Fibroblast of mammary gland (primary cell): ENCODE measurements at regions not wholly inside any gene's neighbourhood (a gene's known extent, or its start where the extent isn't known, plus 50 kb on each side); places are given as distances from the start of the nearest gene placed in this dataset.

Experiments used
- DNase-seq: peaks from one replicate; pipeline ENCODE4 v3.0.0-alpha.2; 2010; ENCODE audit warnings: low read depth
- H3K4me3 ChIP-seq: 2 replicates; pipeline ENCODE4 v1.5.1; 2011; ENCODE audit warnings: low read depth, mild to moderate bottlenecking, low read length, moderate library complexity; ENCODE audit not compliant: control insufficient read depth
- CTCF ChIP-seq: conservative IDR thresholded peaks from 2 replicates; pipeline ENCODE4 v1.5.1; 2011; ENCODE audit warnings: low read depth, low read length, inconsistent platforms; ENCODE audit not compliant: control insufficient read depth, insufficient read depth

GRCh38 chr6:148175550-148176188 is 167.0 kb upstream of the SASH1 start:
- no peak overlapping the region for H3K4me3 ChIP-seq
- DNase-seq = peak; percentile 38
- TF ChIP-seq CTCF = no peak

GRCh38 chr6:148177589-148178233 is 164.9 kb upstream of the SASH1 start:
- H3K4me3 ChIP-seq = no peak overlapping the region
- peak; percentile 82 for TF ChIP-seq CTCF
- peak; percentile 76 for DNase-seq

- peak; percentile 43 for DNase-seq
- H3K4me3 ChIP-seq = no peak overlapping the region
- TF ChIP-seq CTCF = peak; percentile 80
Measured at GRCh38 chr6:148179786-148180185, 162.9 kb upstream of the SASH1 start.

GRCh38 chr6:148182378-148182777 is 160.3 kb upstream of the SASH1 start:
- DNase-seq = peak; percentile 12
- no peak for TF ChIP-seq CTCF
- H3K4me3 ChIP-seq = no peak overlapping the region

- no peak for DNase-seq
- no peak for TF ChIP-seq CTCF
- H3K4me3 ChIP-seq = no peak overlapping the region
Measured at GRCh38 chr6:148183776-148184175, 158.9 kb upstream of the SASH1 start.

GRCh38 chr6:148186916-148187315 is 155.7 kb upstream of the SASH1 start:
- no peak overlapping the region for H3K4me3 ChIP-seq
- TF ChIP-seq CTCF = no peak

More at GRCh38 chr6:148186916-148187315, 155.7 kb upstream of the SASH1 start:
- no peak for DNase-seq
